Psoas muscle (tissue), 7 donors: ENCODE measurements at regions not wholly inside any gene's neighbourhood (a gene's known extent, or its start where the extent isn't known, plus 50 kb on each side); places are given as distances from the start of the nearest gene placed in this dataset.
A peak's percentile ranks its signal among the peaks of the same experiment; 100 is the strongest.

Experiments
- ATAC-seq, 4 donors: fragments of 200-7000 bp; cut with Tn5 transposase; one replicate each; pipeline ENCODE4 v1.9.1; 2020; ENCODE audit warnings: moderate library complexity in 3 of 4, mild to moderate bottlenecking in 2 of 4
- DNase-seq, 2 donors: peaks; one replicate each; pipeline ENCODE4 v3.0.0-alpha.2; 2020
- H3K27ac ChIP-seq: fragments of 200-600 bp; one replicate; pipeline ENCODE4 v1.8.0; 2022
- H3K27me3 ChIP-seq, 3 donors: fragments of 200-600 bp in 1 of 3; one replicate each; pipeline versions ENCODE4 v1.6.1 to v1.8.0; 2013 to 2022; ENCODE audit warnings: low read length in 2 of 3, mild to moderate bottlenecking in 2 of 3, moderate library complexity in 1 of 3; ENCODE audit not compliant: insufficient read depth in 3 of 3
- H3K36me3 ChIP-seq, 2 donors: fragments of 200-600 bp in 1 of 2; one replicate each; pipeline versions ENCODE4 v1.6.1 to v1.8.0; 2013 to 2022; ENCODE audit warnings: low read depth in 1 of 2, mild to moderate bottlenecking in 1 of 2, moderate library complexity in 1 of 2; ENCODE audit not compliant: insufficient read depth in 1 of 2
- H3K4me1 ChIP-seq: fragments of 200-600 bp; one replicate; pipeline ENCODE4 v1.8.0; 2022
- H3K4me3 ChIP-seq: fragments of 200-600 bp; one replicate; pipeline ENCODE4 v1.8.0; 2022; ENCODE audit warnings: mild to moderate bottlenecking
- H3K9me3 ChIP-seq: fragments of 200-600 bp; one replicate; pipeline ENCODE4 v1.8.0; 2022
- WGBS, 3 donors: extraction: QIAGEN DNeasy Blood & Tissue Kit; methylation state at CpG; one replicate each; pipeline versions ENCODE4 v1.1.6 to v1.1.7; 2013; 5-methylcytosine and 5-hydroxymethylcytosine counted together
- intact Hi-C, 2 donors: fragments of 100-400 bp; cut with DNase I; formaldehyde crosslinking; loops; one replicate each; pipeline versions ENCODE4 v1.11.0 to v1.14.2; 2022
- TF ChIP-seq, protein P1 (sequence below): fragments of 200-600 bp; IDR thresholded peaks from one replicate; pipeline ENCODE4 v1.8.0; 2022; ENCODE audit warnings: antibody characterized with exemption
- donor health status: healthy with polysubstance abuse.
- donor health status: DM: no; HTN: no; CAD: no; lungs with moderate emphysema.
- donor health status: Bipolar disorder and iron deficiency.
- donor health status: healthy.
- donor health status: DM: yes; HTN: yes; CAD: no.
- donor health status: DM: no; HTN: no; CAD: no.
- donor health status: DM: yes; HTN: yes; CAD: no.

DNA sequence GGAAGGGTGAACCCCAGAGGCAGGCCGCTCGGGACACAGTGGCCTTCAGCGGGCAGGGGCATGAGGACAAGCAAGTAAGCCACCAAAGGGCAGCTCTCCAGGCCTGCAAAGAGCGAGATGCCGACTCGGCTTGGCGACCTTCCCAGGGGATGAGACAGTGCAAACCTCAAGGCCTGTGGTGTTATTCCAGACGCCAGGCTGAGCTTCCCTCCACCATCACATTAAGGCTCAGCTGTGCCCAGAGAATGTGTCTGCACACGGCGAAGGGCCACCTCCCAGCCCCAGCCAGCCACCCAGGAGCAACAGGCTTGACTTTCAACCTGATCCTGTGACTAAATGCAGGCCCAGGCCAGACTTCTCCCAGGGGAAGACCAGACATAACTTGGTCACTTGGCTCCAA is 251.4 kb downstream of the SOX9 start:
- H3K4me3 ChIP-seq = no peak overlapping the region
- no peak overlapping the region for H3K27ac ChIP-seq
- ATAC-seq = peak; percentile 70 to 82 (median 80)
- 54 to 72% (median 60%) methylated on average over 10 of the region's 10 CpGs for WGBS, 3 donors
- no peaks in the 10 kb centered on the region for H3K9me3 ChIP-seq
- peaks cover 14% of the 10 kb centered on the region for H3K4me1 ChIP-seq
- intact Hi-C loops = no loop called here
- TF ChIP-seq, protein P1, sequence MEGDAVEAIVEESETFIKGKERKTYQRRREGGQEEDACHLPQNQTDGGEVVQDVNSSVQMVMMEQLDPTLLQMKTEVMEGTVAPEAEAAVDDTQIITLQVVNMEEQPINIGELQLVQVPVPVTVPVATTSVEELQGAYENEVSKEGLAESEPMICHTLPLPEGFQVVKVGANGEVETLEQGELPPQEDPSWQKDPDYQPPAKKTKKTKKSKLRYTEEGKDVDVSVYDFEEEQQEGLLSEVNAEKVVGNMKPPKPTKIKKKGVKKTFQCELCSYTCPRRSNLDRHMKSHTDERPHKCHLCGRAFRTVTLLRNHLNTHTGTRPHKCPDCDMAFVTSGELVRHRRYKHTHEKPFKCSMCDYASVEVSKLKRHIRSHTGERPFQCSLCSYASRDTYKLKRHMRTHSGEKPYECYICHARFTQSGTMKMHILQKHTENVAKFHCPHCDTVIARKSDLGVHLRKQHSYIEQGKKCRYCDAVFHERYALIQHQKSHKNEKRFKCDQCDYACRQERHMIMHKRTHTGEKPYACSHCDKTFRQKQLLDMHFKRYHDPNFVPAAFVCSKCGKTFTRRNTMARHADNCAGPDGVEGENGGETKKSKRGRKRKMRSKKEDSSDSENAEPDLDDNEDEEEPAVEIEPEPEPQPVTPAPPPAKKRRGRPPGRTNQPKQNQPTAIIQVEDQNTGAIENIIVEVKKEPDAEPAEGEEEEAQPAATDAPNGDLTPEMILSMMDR = no peak
- no peaks in the 10 kb centered on the region for H3K36me3 ChIP-seq
- no peaks in the 10 kb centered on the region for H3K27me3 ChIP-seq
- peak; percentile 55 to 63 for DNase-seq

DNA sequence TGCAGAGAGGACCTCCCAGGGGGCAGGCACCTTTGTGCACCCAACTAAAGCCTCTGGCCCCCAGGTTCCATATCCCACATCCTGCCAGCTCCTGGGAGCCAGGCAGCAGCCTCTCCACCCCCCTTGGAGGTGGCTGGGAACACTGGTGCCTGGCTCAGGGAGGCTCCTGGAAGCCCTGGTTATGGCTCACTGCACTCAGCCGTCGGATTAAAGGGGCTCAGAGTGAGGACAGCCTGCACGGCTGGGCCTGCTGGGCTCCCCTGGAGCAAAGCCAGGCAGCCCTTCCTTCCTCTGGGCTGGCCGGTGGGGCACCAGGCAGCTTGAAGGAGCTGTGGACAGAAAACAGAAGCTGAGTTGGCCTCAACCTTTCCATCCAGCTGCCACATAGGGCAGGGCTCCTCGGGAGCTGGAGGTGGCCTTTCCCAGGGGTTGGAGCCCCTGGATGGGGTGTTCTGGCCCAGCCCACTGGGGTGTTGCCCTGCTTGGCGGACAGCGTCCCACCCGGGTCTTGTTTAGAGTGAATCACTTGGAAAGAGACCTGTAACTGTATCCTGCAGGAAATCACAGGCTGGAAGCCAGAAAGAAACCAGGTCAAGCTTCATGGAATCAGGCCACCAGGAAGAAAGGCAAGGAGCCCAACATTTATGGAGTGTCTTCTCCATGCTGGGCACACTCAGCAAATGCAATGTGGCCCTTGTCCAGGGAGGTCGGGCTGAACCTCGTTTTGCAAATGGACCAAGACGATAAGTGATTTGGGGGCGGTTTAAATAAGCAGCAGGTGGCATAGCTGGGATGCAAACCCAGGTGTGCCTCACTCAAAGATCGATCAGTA is 253.3 kb downstream of the SOX9 start:
- Histone ChIP-seq H3K4me3 (no peak overlapping the region), H3K27ac (no peak overlapping the region), H3K9me3 (no peaks in the 10 kb centered on the region), H3K27me3 (peaks cover 0 to 5% (median 0%) of the 10 kb centered on the region in 3 donors), H3K4me1 (peaks cover 14% of the 10 kb centered on the region), H3K36me3 (no peaks in the 10 kb centered on the region)
- DNase-seq (peak in 1 of 2 donors; percentile 42), ATAC-seq (peak; percentile 52 to 79 (median 66))
- 14 to 27% (median 20%) methylated on average over 13 of the region's 13 CpGs for WGBS, 3 donors
- intact Hi-C loops = no loop called here
- TF ChIP-seq, protein P1 = no peak

DNA sequence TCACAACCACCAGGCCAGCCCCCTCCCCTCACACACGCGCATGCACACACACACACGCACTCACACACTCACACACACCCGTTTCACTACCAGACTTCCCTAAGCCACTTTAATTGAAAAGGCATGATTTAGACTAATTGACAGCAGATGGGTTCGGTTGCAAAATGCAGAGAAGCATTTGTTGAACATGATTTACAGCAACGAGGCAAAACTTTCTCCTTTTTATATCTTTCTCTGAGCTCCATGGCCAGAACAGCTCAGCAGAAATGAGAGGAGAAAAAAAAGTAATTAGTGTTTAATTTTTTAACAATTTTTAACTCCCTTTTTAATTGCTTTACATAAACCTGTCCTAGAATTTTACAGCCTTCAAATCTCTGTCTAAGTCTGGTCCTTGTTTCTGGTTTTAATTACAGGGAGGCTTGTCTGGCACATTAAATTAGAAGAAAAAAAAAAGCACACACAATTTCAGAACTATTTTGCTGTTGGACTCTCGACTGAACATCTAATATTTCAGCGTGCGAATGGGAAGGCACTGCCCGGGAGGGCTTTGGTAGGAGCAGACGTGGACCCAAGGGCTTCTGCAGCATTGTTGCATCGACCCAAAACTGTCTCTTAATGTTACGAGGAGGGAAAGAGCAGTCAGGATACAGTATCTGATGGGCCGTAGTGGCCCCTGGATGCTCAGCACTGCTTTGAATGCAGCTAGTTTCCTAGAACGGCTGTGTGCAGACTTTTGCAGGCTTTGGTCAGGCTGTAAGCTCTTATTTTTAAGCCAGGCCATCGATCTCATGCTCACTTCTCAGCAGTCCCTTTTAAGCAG is 255.9 kb downstream of the SOX9 start:
- no peak for DNase-seq
- Histone ChIP-seq H3K36me3 (no peaks in the 10 kb centered on the region), H3K4me3 (no peak overlapping the region), H3K27ac (no peak overlapping the region), H3K4me1 (peaks cover 14% of the 10 kb centered on the region), H3K9me3 (no peaks in the 10 kb centered on the region), H3K27me3 (peaks cover 0 to 5% (median 0%) of the 10 kb centered on the region in 3 donors)
- WGBS, 3 donors = 48 to 60% (median 48%) methylated on average over 16 of the region's 16 CpGs
- TF ChIP-seq, protein P1 = no peak
- intact Hi-C loops = no loop called here
- no peak for ATAC-seq

DNA sequence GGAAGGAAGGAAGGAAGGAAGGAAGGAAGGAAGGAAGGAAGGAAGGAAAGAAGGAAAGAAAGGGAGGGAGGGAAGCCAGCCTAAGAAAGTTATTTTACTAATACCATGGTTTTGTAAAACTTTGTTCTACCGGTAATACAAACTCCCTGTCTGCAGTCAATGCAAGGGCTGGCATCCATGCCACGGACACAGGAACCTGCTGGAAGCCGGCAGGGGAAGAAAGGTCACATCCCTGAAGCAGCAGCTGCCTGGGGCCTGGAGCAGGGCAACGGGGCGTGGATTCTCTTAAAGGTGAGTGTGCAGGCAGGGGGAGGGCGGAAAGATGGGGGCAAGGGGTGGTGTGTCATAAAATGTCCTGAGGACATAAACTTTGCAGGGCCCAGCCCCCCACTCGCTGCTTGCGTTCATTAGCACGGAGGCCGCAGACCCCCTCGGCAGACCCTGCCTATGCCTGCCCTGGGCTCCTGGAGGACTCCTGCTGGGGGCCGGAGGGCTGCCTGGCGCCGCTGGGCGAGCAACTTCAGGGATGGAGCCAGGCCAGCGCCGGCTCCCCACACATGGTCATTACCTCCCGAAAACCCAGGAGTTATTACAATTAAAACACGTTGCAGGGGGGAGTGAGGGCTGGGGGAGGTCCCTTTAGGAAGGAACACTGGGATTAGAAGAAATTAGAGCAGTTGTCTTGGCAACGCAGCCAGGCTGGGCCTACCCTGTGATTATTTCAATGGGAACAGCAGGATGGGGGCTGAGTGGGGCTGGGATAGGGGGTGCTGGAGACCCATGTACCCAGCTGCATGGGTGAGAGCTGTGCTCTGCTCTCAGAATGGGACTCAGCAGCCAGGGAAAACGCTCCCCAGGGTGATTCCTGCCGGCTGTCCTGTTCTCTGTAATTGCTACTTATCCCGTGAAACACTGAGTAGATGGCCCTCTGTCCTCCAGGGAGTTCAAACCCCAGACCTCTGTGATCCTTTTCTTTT is 257.9 kb downstream of the SOX9 start:
- ATAC-seq = no peak
- Histone ChIP-seq H3K4me1 (peaks cover 8% of the 10 kb centered on the region), H3K4me3 (no peak overlapping the region), H3K27ac (no peak overlapping the region), H3K36me3 (no peaks in the 10 kb centered on the region), H3K27me3 (peaks cover 0 to 5% (median 0%) of the 10 kb centered on the region in 3 donors), H3K9me3 (no peaks in the 10 kb centered on the region)
- TF ChIP-seq, protein P1 = no peak
- no peak for DNase-seq
- intact Hi-C loops = no loop called here
- WGBS, 3 donors = 71 to 76% (median 76%) methylated on average over 18 to 23 of the region's 23 CpGs
